Omental fat pad (tissue), 3 donors: ENCODE measurements at regions not wholly inside any gene's neighbourhood (a gene's known extent, or its start where the extent isn't known, plus 50 kb on each side); places are given as distances from the start of the nearest gene placed in this dataset.
A peak's percentile ranks its signal among the peaks of the same experiment; 100 is the strongest.

Experiments used
- ATAC-seq: fragments of 150-250 bp; one replicate; pipeline ENCODE4 v1.9.1; 2016; ENCODE audit warnings: mild to moderate bottlenecking, moderate library complexity; ENCODE audit not compliant: low FRiP score
- DNase-seq: peaks from one replicate; pipeline ENCODE4 v3.0.0-alpha.2; 2019; ENCODE audit warnings: low spot score
- CTCF ChIP-seq, 3 donors: fragments of 450-650 bp; IDR thresholded peaks; one replicate each; pipeline ENCODE4 v1.5.1; 2016 to 2017; ENCODE audit warnings: antibody characterized with exemption in 3 of 3, mild to moderate bottlenecking in 3 of 3, moderate library complexity in 2 of 3

- no peak for TF ChIP-seq CTCF (IDR thresholded peaks at IDR 0.05)
- DNase-seq (no peak), ATAC-seq (no peak)
Observed at GRCh38 chr7:91653286-91653685, 227.2 kb downstream of the MTERF1 start.

DNA sequence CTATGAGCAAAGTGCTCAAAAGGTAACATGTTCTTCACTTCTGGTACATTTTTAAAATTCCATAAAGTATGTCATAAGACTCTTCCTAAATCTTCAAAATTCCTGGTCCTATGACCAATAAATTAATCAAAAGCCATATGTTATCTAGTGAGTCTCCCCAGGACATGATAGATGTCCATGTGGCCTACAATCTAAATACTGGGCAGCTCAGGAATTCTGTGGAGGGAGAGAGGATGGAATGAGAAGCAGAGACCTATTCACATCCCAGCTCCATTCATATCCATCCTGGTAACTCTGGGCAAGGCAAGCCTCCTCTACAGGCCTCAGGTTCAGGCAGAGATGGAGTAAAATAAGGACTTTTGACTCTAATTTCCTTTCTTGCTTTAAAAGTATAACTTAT lies 224.8 kb downstream of the MTERF1 start:
- DNase-seq (no peak), ATAC-seq (no peak)
- no peak for TF ChIP-seq CTCF (IDR thresholded peaks at IDR 0.05)

DNA sequence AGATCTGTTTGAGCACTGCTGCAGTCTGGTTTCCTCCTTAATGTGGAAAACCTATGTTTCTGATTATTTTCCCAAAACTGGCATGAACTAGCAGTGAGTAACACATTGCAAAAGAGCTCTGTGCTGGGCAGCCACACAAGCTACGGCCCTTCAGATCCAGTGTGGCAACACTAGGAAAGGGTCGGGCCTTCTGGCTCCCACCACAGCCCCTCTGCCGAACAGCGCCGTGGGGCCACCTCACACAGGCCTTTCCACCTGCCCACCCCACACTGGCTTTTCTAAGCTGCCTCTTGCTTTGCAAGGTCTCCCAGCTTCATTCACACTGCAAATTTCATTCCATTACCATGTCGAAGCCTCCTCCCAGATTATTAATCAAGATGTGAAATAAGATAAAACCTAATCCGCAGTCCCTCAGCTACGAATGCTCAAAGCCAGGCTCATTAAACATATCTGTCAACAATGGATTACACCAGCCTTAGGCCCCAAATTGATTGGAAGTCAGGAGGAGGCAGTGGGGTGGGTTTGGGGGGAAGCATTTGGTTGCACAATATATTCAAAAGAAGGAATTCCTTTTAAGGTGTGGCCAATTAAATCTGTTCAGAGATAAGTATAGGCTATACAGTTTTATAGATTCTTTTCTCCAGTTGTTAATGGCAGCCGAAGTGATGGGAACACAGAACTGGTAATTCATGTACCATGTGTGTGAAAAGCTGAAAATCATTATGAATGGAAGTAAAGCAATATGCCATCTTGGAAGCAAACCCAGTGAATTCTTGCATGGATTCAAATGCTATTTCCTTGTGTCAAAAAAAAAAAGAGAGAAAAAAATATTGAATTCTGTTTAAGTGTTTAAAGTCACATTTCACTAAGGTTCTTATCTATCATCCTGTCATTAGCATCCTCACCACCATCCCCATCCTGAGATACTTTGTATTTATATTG lies 223.7 kb downstream of the MTERF1 start:
- DNase-seq (no peak), ATAC-seq (peak; percentile 97)
- TF ChIP-seq CTCF (IDR thresholded peaks at IDR 0.05), result no peak

GRCh38 chr7:91657483-91658071 lies 222.9 kb downstream of the MTERF1 start:
- ATAC-seq, result peak; percentile 38
- DNase-seq, result no peak
- TF ChIP-seq CTCF (IDR thresholded peaks at IDR 0.05), result no peak

DNA sequence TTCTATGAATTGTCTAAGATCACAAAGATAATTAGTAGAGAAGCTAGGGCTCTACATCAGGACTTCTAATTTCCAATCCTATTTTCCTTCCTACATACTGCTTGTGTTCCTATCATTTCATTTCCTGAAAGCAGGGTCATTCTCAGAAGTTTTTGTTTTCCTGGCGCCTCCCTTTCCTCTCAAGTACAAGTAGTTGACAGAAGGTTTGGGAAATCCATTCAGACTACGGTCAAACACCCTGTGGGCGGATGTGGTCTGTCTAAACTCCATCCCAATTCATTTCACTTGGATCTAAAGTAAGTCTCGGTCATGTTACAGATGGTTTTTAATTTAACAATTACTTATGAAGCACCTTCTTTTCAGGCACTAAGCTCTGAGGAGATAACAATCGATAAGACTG lies 221.4 kb downstream of the MTERF1 start:
- no peak for TF ChIP-seq CTCF (IDR thresholded peaks at IDR 0.05)
- DNase-seq (no peak), ATAC-seq (no peak)

- TF ChIP-seq CTCF (IDR thresholded peaks at IDR 0.05), result no peak
- no peak for ATAC-seq
- no peak for DNase-seq
Observed at GRCh38 chr7:91660734-91661356, 219.7 kb downstream of the MTERF1 start.
